ENCODE measurements at regions not wholly inside any gene's neighbourhood (a gene's known extent, or its start where the extent isn't known, plus 50 kb on each side); places are given as distances from the start of the nearest gene placed in this dataset.

GRCh38 chr4:9709724-9710123 is 71.7 kb upstream of the DRD5 start (continued):
- no peak for TF ChIP-seq CHD7 (IDR thresholded peaks at IDR 0.05; ENCODE audit: insufficient replicate concordance, low read length)
- TF ChIP-seq TAF7 (optimal IDR thresholded peaks at IDR 0.05; ENCODE audit: borderline replicate concordance, low read depth, low read length), result no peak
- TF ChIP-seq ATF2 (IDR thresholded peaks at IDR 0.05; ENCODE audit: low read length), result no peak
- no peak for TF ChIP-seq CREB1 (IDR thresholded peaks at IDR 0.05)
- TF ChIP-seq TAF1 (IDR thresholded peaks at IDR 0.05; ENCODE audit: low read depth, low read length), result no peak
- TF ChIP-seq HDAC6 (IDR thresholded peaks at IDR 0.05; ENCODE audit: low read depth, low read length), result no peak
- no peak for TF ChIP-seq BCL11A (IDR thresholded peaks at IDR 0.05; ENCODE audit: low read depth in 2 of 2, low read length in 2 of 2)
- TF ChIP-seq EZH2 (IDR thresholded peaks at IDR 0.05; ENCODE audit: low read depth, low read length, severe bottlenecking), result no peak
- no peak for TF ChIP-seq YY1 (IDR thresholded peaks at IDR 0.05; ENCODE audit: low read depth, low read length)
- TF ChIP-seq JUN (IDR thresholded peaks at IDR 0.05; ENCODE audit: low read depth, low read length), result no peak

Data from H1 (cell line).